ENCODE measurements at regions not wholly inside any gene's neighbourhood (a gene's known extent, or its start where the extent isn't known, plus 50 kb on each side); places are given as distances from the start of the nearest gene placed in this dataset.

- H3K27ac ChIP-seq, result no peak overlapping the region
- TF ChIP-seq, protein P1, sequence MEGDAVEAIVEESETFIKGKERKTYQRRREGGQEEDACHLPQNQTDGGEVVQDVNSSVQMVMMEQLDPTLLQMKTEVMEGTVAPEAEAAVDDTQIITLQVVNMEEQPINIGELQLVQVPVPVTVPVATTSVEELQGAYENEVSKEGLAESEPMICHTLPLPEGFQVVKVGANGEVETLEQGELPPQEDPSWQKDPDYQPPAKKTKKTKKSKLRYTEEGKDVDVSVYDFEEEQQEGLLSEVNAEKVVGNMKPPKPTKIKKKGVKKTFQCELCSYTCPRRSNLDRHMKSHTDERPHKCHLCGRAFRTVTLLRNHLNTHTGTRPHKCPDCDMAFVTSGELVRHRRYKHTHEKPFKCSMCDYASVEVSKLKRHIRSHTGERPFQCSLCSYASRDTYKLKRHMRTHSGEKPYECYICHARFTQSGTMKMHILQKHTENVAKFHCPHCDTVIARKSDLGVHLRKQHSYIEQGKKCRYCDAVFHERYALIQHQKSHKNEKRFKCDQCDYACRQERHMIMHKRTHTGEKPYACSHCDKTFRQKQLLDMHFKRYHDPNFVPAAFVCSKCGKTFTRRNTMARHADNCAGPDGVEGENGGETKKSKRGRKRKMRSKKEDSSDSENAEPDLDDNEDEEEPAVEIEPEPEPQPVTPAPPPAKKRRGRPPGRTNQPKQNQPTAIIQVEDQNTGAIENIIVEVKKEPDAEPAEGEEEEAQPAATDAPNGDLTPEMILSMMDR (conservative IDR thresholded peaks at IDR 0.05), result no peak
- TF ChIP-seq ZFX (IDR thresholded peaks at IDR 0.05), result no peak
These were observed 109.0 kb upstream of the ARSJ start for GRCh38 chr4:114088481-114088880.

DNA sequence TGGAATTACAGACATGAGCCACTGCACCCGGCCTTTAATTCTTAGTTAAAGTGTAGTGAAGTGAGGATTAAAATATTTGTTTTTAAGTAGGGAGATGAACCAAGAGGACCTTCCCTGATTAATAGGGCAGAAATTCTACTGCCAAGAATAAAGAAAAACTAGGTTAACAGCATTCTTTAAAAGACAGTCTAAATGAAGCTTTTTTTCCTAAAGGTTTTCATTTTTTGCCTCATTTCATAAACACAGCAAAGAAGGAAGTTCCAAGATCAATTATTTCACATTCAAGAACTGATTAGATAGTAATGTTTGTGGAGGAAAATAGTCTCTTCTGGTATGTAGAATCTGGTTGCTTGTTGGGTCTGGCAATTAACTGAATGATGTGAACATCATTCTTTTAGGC is 112.1 kb upstream of the ARSJ start:
- H3K27ac ChIP-seq, result no peak overlapping the region
- TF ChIP-seq, protein P1 (conservative IDR thresholded peaks at IDR 0.05), result no peak
- no peak for TF ChIP-seq ZFX (IDR thresholded peaks at IDR 0.05)

DNA sequence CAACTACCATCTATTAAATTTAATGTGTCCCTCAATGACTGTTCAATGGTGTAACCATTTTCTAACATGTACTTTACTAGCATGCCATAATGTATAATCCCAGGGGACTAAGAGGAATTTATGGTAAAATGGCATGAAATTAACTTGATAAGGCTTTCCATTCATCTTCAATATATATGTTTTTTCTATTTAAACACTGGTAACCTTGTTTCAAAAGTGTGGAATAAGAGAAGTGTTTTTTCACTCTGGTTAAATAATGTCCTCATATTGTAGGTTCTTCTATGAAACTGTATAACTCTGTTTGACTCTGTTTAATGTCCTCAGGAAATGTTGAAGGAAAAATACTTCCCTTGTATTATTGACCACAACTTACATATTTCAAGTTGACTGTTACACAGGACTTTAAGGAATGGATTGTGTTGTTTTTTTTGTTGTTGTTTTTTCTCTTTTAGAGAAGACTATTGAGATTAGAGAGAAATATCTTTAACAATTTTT is 113.8 kb upstream of the ARSJ start:
- TF ChIP-seq, protein P1 (conservative IDR thresholded peaks at IDR 0.05), result no peak
- no peak for TF ChIP-seq ZFX (IDR thresholded peaks at IDR 0.05)
- H3K27ac ChIP-seq, result no peak overlapping the region

DNA sequence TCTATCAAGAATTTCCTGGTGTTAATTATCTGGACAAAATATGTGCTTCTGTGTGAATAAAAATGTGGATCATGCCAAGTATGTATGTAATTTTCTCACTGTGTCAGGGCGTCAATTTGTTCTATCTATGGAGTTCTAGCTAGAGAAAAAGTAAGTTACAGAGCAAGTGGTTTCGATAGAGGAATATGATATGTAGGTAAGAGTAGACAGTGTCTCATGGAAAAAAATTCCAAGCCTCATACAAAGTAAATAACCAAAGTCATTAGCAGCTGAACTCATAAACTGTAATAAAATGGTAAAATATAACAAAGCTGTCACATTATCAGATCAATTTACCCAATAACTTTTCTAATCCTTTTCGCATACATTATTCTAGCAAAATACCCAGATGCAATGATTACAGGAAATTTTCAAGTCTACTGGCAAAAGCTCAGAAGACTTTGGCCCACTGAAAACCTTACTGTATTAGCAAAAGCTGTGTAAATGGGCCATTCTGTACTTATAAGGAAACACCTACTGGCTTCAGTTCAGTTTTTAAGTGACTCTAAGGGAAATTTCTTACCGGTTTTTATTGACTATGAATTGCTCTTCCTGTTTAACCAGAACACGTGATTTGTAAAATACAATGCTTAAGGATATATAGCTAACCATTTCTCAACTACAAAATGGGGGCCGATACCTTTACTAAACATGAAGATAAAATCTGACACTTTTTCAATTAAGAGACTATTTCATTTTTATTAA is 121.0 kb upstream of the ARSJ start:
- TF ChIP-seq, protein P1 (conservative IDR thresholded peaks at IDR 0.05), result no peak
- TF ChIP-seq ZFX (IDR thresholded peaks at IDR 0.05), result no peak
- no peak overlapping the region for H3K27ac ChIP-seq

DNA sequence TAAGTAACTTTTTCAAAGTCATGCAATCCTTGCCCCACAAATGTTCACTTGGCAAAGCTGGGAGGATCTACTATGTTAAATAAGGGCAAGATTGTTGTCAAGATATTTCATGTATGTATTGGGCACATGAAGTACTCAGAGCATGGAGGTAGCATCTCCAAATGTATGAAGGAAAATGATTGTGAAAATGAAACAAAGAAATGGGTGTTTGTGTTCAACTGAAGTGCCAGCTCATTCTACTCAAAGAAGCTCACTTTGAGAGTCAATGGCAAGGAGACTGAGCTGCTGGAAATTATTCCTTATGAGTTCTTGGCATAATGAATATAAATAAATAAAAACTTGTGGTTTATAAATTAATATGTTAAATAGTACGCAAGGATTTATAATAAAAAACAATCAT is 124.5 kb upstream of the ARSJ start:
- TF ChIP-seq, protein P1 (conservative IDR thresholded peaks at IDR 0.05), result no peak
- no peak for TF ChIP-seq ZFX (IDR thresholded peaks at IDR 0.05)
- no peak overlapping the region for H3K27ac ChIP-seq

- no peak overlapping the region for H3K27ac ChIP-seq
- TF ChIP-seq, protein P1 (conservative IDR thresholded peaks at IDR 0.05), result no peak
- TF ChIP-seq ZFX (IDR thresholded peaks at IDR 0.05), result no peak
These were observed 129.4 kb upstream of the ARSJ start for GRCh38 chr4:114108869-114109268.

GRCh38 chr4:114109776-114110175 is 130.3 kb upstream of the ARSJ start:
- TF ChIP-seq ZFX (IDR thresholded peaks at IDR 0.05), result no peak
- TF ChIP-seq, protein P1 (conservative IDR thresholded peaks at IDR 0.05), result no peak
- no peak overlapping the region for H3K27ac ChIP-seq
